A549 (cell line): ENCODE measurements at regions not wholly inside any gene's neighbourhood (a gene's known extent, or its start where the extent isn't known, plus 50 kb on each side); places are given as distances from the start of the nearest gene placed in this dataset.

Experiments used
- ATAC-seq, 2 experiments: fragments of 200-7000 bp in 1 of 2; fragments of >200 bp in 1 of 2; cut with Nextera tagmentation in 1 of 2; cut with Tn5 transposase in 1 of 2; 3 replicates each; pipeline versions ENCODE4 v1.8.0 to v1.9.1; 2018 to 2020; ENCODE audit warnings: mild to moderate bottlenecking in 1 of 2, moderate library complexity in 1 of 2
- CTCF ChIA-PET: fragments of 300-600 bp; sonication (Branson Sonifier 250); formaldehyde crosslinking; extraction: SDS; loops from one replicate; lab custom pipeline; 2021; ENCODE audit warnings: antibody characterized with exemption, inconsistent platforms; lab: Yijun Ruan, JAX
- POLR2A ChIA-PET: fragments of 350-600 bp; formaldehyde crosslinking; extraction: SDS; loops from one replicate; lab custom pipeline; 2021; ENCODE audit warnings: antibody characterized with exemption, inconsistent platforms; lab: Yijun Ruan, JAX
- DNase-seq, 2 experiments: peaks; one replicate each; pipeline versions ENCODE4 v3.0.0 to v3.0.0-alpha.2; 2011 to 2016; ENCODE audit warnings: low read depth in 1 of 2, low spot score in 1 of 2
- FAIRE-seq: peaks from 2 replicates; lab custom pipeline; 2011; peaks lifted over from hg19 to GRCh38; lab: Jason Lieb, UNC
- H3K27ac ChIP-seq, 2 experiments: fragments of >200 bp; sonication (Bioruptor Twin); formaldehyde crosslinking; 3 replicates each; pipeline ENCODE4 v1.5.1; 2016 to 2017
- H3K4me1 ChIP-seq: fragments of >200 bp; sonication (Bioruptor Twin); formaldehyde crosslinking; 3 replicates; pipeline ENCODE4 v1.6.1; 2016
- H3K4me2 ChIP-seq: fragments of >200 bp; sonication (Bioruptor Twin); formaldehyde crosslinking; 3 replicates; pipeline ENCODE4 v1.6.1; 2016
- H3K4me3 ChIP-seq: fragments of >200 bp; sonication (Bioruptor Twin); formaldehyde crosslinking; 3 replicates; pipeline ENCODE4 v1.5.1; 2016
- H3K9me3 ChIP-seq: fragments of >200 bp; sonication (Bioruptor Twin); formaldehyde crosslinking; 3 replicates; pipeline ENCODE4 v1.6.1; 2016
- BHLHE40 ChIP-seq: IDR thresholded peaks from 2 replicates; pipeline ENCODE4 v1.6.1; 2012; ENCODE audit warnings: low read depth, low read length, inconsistent platforms
- CEBPB ChIP-seq, 2 experiments: fragments of >200 bp in 1 of 2; sonication (Bioruptor Twin) in 1 of 2; formaldehyde crosslinking in 1 of 2; IDR thresholded peaks; 2 replicates each; pipeline ENCODE4 v1.6.1; 2012 to 2016
- EHMT2 ChIP-seq: fragments of 200-600 bp; sonication (generic); IDR thresholded peaks from 2 replicates; pipeline ENCODE4 v1.6.1; 2016; ENCODE audit warnings: antibody characterized with exemption, low read depth, mild to moderate bottlenecking, moderate library complexity
- EP300 ChIP-seq, 2 experiments: fragments of >200 bp; sonication (Bioruptor Twin); formaldehyde crosslinking; IDR thresholded peaks; 2 replicates in 1 of 2; 3 replicates in 1 of 2; pipeline ENCODE4 v1.6.1; 2016 to 2017
- ESRRA ChIP-seq: fragments of 150-350 bp; IDR thresholded peaks from 2 replicates; pipeline ENCODE4 v1.6.1; 2014; ENCODE audit warnings: mild to moderate bottlenecking, low read length, borderline replicate concordance
- FOXS1 ChIP-seq: fragments of 250-450 bp; sonication (Bioruptor Pico); IDR thresholded peaks from 2 replicates; pipeline ENCODE4 v1.5.0; 2020; ENCODE audit warnings: mild to moderate bottlenecking, moderate library complexity
- HEYL ChIP-seq: fragments of 250-450 bp; sonication (Bioruptor Pico); IDR thresholded peaks from 2 replicates; pipeline ENCODE4 v1.8.0; 2021; ENCODE audit warnings: mild to moderate bottlenecking, moderate library complexity
- HOXB5 ChIP-seq: fragments of 250-450 bp; sonication (Bioruptor Pico); IDR thresholded peaks from 2 replicates; pipeline ENCODE4 v1.5.0; 2020; ENCODE audit warnings: mild to moderate bottlenecking, moderate library complexity
- JUNB ChIP-seq: fragments of >200 bp; sonication (Bioruptor Twin); formaldehyde crosslinking; IDR thresholded peaks from 2 replicates; pipeline ENCODE4 v1.6.1; 2016
- KDM1A ChIP-seq: fragments of 200-600 bp; sonication (generic); IDR thresholded peaks from 2 replicates; pipeline ENCODE4 v1.6.1; 2016; ENCODE audit warnings: low read depth, mild to moderate bottlenecking
- MAFK ChIP-seq: fragments of 450-650 bp; IDR thresholded peaks from 2 replicates; pipeline ENCODE4 v1.6.1; 2014; ENCODE audit not compliant: partially characterized antibody
- MAZ ChIP-seq: fragments of 150-350 bp; IDR thresholded peaks from 2 replicates; pipeline ENCODE4 v1.6.1; 2014; ENCODE audit warnings: antibody characterized with exemption, low read depth, low read length, borderline replicate concordance
- NFE2L2 ChIP-seq: fragments of 150-350 bp; conservative IDR thresholded peaks from 2 replicates; pipeline ENCODE4 v1.6.1; 2014; ENCODE audit warnings: low read length
- NR3C1 ChIP-seq: fragments of >200 bp; sonication (Bioruptor Twin); formaldehyde crosslinking; IDR thresholded peaks from 3 replicates; pipeline ENCODE4 v1.6.1; 2017
- PHF8 ChIP-seq: fragments of 200-600 bp; sonication (generic); IDR thresholded peaks from 2 replicates; pipeline ENCODE4 v1.6.1; 2016; ENCODE audit warnings: low read depth, mild to moderate bottlenecking, antibody characterized with exemption, moderate library complexity, borderline replicate concordance
- POLR2A ChIP-seq: IDR thresholded peaks from 2 replicates; pipeline ENCODE4 v1.6.1; 2012; ENCODE audit warnings: mild to moderate bottlenecking, low read length
- RARB ChIP-seq: fragments of 250-450 bp; sonication (Bioruptor Pico); IDR thresholded peaks from 2 replicates; pipeline ENCODE4 v1.8.0; 2021; ENCODE audit warnings: mild to moderate bottlenecking, moderate library complexity
- RCOR1 ChIP-seq: fragments of 150-350 bp; IDR thresholded peaks from 2 replicates; pipeline ENCODE4 v1.6.1; 2014; ENCODE audit warnings: antibody characterized with exemption, low read length, low read depth
- RFX5 ChIP-seq: fragments of 450-650 bp; IDR thresholded peaks from 2 replicates; pipeline ENCODE4 v1.7.1; 2014; ENCODE audit warnings: antibody characterized with exemption, mild to moderate bottlenecking, moderate library complexity
- TP53 ChIP-seq: fragments of 250-450 bp; sonication (Bioruptor Pico); IDR thresholded peaks from 2 replicates; pipeline ENCODE4 v1.5.0; 2021; ENCODE audit warnings: mild to moderate bottlenecking, moderate library complexity
- ZC3H11A ChIP-seq: fragments of 450-650 bp; IDR thresholded peaks from 2 replicates; pipeline ENCODE4 v1.6.1; 2014; ENCODE audit warnings: antibody characterized with exemption, mild to moderate bottlenecking
- ZFP36 ChIP-seq: fragments of 450-650 bp; IDR thresholded peaks from 2 replicates; pipeline ENCODE4 v1.6.1; 2014; ENCODE audit warnings: borderline replicate concordance; ENCODE audit not compliant: partially characterized antibody
- ZNF302 ChIP-seq: fragments of 250-450 bp; sonication (Bioruptor Pico); IDR thresholded peaks from 2 replicates; pipeline ENCODE4 v1.9.0; 2021; ENCODE audit warnings: inconsistent platforms, mild to moderate bottlenecking, moderate library complexity
- WGBS: methylation state at CpG from one replicate; pipeline ENCODE4 v1.1.6; 2017; ENCODE audit errors: missing lambda C conversion rate; 5-methylcytosine and 5-hydroxymethylcytosine counted together
- TF ChIP-seq, protein P1 (sequence below): fragments of >200 bp; sonication (Bioruptor Twin); formaldehyde crosslinking; IDR thresholded peaks from 2 replicates; pipeline ENCODE4 v1.6.1; 2016
- TF ChIP-seq, protein P2 (sequence below): IDR thresholded peaks from 2 replicates; pipeline ENCODE4 v1.6.1; 2012; ENCODE audit warnings: low read depth, borderline replicate concordance
- TF ChIP-seq, protein P3 (sequence below): IDR thresholded peaks from 2 replicates; pipeline ENCODE4 v1.6.1; 2012
- TF ChIP-seq, protein P4 (sequence below): IDR thresholded peaks from 2 replicates; pipeline ENCODE4 v1.6.1; 2012
- TF ChIP-seq, protein P5 (sequence below): fragments of 200-600 bp; sonication (generic); IDR thresholded peaks from 2 replicates; pipeline ENCODE4 v1.6.1; 2016; ENCODE audit warnings: antibody characterized with exemption, mild to moderate bottlenecking, moderate library complexity

DNA sequence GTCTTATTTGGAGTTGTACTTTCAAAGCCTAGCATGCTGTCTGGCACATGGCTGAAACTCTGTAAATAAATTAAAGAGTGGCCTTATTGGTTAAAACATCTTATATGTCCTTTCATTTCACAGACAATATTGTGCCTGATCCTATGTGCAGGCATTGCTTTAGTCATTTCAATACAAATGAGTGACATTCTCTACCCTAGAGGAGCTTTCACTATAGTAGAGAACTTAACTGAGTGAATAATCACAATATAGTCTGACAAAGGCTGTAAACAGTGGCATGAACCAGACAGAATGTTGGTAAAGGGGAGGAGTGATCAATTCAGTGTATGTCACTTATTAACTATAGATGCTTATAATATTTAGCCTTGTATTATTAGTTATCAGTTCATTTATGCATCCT lies 481.8 kb downstream of the TFAP2B start:
- FAIRE-seq: no peak
- POLR2A ChIA-PET: no interaction called here

DNA sequence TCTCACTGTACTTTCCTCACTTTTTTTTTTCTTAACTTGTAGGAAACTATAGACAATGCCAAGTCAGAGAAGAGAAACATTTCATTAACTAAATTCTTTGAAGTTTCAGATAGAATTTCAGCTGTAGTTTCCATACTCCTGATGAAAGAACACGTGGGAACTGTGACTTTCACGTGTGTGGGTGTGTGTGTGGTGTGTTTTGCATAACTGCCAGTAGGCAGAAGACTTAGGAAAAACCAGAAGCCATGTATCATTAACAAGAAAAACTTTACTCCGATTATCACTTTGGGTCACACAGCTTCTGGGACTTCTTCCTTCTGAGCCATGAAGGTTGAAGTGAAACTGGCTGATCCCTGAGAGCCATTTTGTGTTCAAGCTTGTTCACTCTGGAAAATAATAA lies 483.3 kb downstream of the TFAP2B start:
- POLR2A ChIA-PET: no interaction called here
- no peak for ATAC-seq

More for the DNA sequence above, 481.8 kb downstream of the TFAP2B start:
- TF ChIP-seq NR3C1: no peak
- no peak for TF ChIP-seq PHF8
- TF ChIP-seq, protein P1, sequence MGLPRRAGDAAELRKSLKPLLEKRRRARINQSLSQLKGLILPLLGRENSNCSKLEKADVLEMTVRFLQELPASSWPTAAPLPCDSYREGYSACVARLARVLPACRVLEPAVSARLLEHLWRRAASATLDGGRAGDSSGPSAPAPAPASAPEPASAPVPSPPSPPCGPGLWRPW: no peak
- TF ChIP-seq, protein P2, sequence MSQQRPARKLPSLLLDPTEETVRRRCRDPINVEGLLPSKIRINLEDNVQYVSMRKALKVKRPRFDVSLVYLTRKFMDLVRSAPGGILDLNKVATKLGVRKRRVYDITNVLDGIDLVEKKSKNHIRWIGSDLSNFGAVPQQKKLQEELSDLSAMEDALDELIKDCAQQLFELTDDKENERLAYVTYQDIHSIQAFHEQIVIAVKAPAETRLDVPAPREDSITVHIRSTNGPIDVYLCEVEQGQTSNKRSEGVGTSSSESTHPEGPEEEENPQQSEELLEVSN: no peak
- TF ChIP-seq ZNF302 (CRISPR knock-in tag): no peak
- TF ChIP-seq EHMT2: no peak
- TF ChIP-seq ZC3H11A: no peak
- no peak for TF ChIP-seq MAFK
- no peak for TF ChIP-seq ZFP36
- TF ChIP-seq, protein P3, sequence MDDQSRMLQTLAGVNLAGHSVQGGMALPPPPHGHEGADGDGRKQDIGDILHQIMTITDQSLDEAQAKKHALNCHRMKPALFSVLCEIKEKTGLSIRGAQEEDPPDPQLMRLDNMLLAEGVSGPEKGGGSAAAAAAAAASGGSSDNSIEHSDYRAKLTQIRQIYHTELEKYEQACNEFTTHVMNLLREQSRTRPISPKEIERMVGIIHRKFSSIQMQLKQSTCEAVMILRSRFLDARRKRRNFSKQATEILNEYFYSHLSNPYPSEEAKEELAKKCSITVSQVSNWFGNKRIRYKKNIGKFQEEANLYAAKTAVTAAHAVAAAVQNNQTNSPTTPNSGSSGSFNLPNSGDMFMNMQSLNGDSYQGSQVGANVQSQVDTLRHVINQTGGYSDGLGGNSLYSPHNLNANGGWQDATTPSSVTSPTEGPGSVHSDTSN: no peak
- TF ChIP-seq RCOR1: no peak
- TF ChIP-seq BHLHE40: no peak
- TF ChIP-seq NFE2L2: no peak
- CTCF ChIA-PET: no interaction called here
- Histone ChIP-seq H3K9me3 (no peaks in the 10 kb centered on the region), H3K4me2 (no peak overlapping the region), H3K4me1 (no peaks in the 10 kb centered on the region), H3K27ac (no peak overlapping the region), H3K4me3 (no peak overlapping the region)
- DNase-seq (no peak), ATAC-seq (no peak)

More for the DNA sequence above, 483.3 kb downstream of the TFAP2B start:
- no peaks in the 10 kb centered on the region for H3K9me3 ChIP-seq
- CTCF ChIA-PET: no interaction called here
- no peak overlapping the region for H3K27ac ChIP-seq
- no peak overlapping the region for H3K4me2 ChIP-seq
- no peak overlapping the region for H3K4me3 ChIP-seq
- no peak for FAIRE-seq
- H3K4me1 ChIP-seq: no peaks in the 10 kb centered on the region
- DNase-seq: no peak
- TF ChIP-seq HOXB5 (no peak), KDM1A (no peak), FOXS1 (CRISPR knock-in tag) (no peak), EP300 (IDR thresholded peaks at IDR 0.05) (no peak), CEBPB (IDR thresholded peaks at IDR 0.05) (no peak), RFX5 (no peak), JUNB (no peak), HEYL (CRISPR knock-in tag) (no peak), ESRRA (no peak), TP53 (CRISPR knock-in tag) (no peak), MAZ (no peak), POLR2A (no peak), RARB (CRISPR knock-in tag) (no peak)
- TF ChIP-seq, protein P4, sequence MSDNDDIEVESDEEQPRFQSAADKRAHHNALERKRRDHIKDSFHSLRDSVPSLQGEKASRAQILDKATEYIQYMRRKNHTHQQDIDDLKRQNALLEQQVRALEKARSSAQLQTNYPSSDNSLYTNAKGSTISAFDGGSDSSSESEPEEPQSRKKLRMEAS: no peak
- TF ChIP-seq, protein P5, sequence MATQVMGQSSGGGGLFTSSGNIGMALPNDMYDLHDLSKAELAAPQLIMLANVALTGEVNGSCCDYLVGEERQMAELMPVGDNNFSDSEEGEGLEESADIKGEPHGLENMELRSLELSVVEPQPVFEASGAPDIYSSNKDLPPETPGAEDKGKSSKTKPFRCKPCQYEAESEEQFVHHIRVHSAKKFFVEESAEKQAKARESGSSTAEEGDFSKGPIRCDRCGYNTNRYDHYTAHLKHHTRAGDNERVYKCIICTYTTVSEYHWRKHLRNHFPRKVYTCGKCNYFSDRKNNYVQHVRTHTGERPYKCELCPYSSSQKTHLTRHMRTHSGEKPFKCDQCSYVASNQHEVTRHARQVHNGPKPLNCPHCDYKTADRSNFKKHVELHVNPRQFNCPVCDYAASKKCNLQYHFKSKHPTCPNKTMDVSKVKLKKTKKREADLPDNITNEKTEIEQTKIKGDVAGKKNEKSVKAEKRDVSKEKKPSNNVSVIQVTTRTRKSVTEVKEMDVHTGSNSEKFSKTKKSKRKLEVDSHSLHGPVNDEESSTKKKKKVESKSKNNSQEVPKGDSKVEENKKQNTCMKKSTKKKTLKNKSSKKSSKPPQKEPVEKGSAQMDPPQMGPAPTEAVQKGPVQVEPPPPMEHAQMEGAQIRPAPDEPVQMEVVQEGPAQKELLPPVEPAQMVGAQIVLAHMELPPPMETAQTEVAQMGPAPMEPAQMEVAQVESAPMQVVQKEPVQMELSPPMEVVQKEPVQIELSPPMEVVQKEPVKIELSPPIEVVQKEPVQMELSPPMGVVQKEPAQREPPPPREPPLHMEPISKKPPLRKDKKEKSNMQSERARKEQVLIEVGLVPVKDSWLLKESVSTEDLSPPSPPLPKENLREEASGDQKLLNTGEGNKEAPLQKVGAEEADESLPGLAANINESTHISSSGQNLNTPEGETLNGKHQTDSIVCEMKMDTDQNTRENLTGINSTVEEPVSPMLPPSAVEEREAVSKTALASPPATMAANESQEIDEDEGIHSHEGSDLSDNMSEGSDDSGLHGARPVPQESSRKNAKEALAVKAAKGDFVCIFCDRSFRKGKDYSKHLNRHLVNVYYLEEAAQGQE: no peak
- TF ChIP-seq, protein P1: no peak
- 2% methylated on average over 3 of the region's 3 CpGs for WGBS
